Hepatocyte (in vitro differentiated cells): ENCODE measurements at regions not wholly inside any gene's neighbourhood (a gene's known extent, or its start where the extent isn't known, plus 50 kb on each side); places are given as distances from the start of the nearest gene placed in this dataset.

Experiments
- DNase-seq: peaks from one replicate; pipeline ENCODE4 v3.0.0-alpha.2; 2016; ENCODE audit warnings: low spot score
- H2AFZ ChIP-seq: fragments of 200-600 bp; sonication (generic); 2 replicates; pipeline ENCODE4 v1.6.0; 2016; ENCODE audit warnings: antibody characterized with exemption, mild to moderate bottlenecking
- H3K27ac ChIP-seq: fragments of 200-600 bp; sonication (generic); 2 replicates; pipeline ENCODE4 v1.5.1; 2016; ENCODE audit warnings: mild to moderate bottlenecking
- H3K27me3 ChIP-seq: fragments of 200-600 bp; sonication (generic); 2 replicates; pipeline ENCODE4 v1.6.1; 2016
- H3K36me3 ChIP-seq: fragments of 200-600 bp; sonication (generic); replicated peaks from 2 replicates; pipeline ENCODE4 v1.5.1; 2016; ENCODE audit warnings: low read depth; ENCODE audit not compliant: insufficient read depth
- H3K4me1 ChIP-seq: fragments of 200-600 bp; sonication (generic); 2 replicates; pipeline ENCODE4 v1.5.1; 2016; ENCODE audit warnings: mild to moderate bottlenecking, moderate library complexity; ENCODE audit not compliant: insufficient read depth
- H3K4me2 ChIP-seq: fragments of 200-600 bp; sonication (generic); 2 replicates; pipeline ENCODE4 v1.6.0; 2016
- H3K4me3 ChIP-seq: fragments of 200-600 bp; sonication (generic); 2 replicates; pipeline ENCODE4 v1.5.1; 2016; ENCODE audit warnings: mild to moderate bottlenecking
- H3K79me2 ChIP-seq: fragments of 200-600 bp; sonication (generic); 2 replicates; pipeline ENCODE4 v1.6.0; 2017; ENCODE audit warnings: mild to moderate bottlenecking
- H3K9me2 ChIP-seq: fragments of 200-600 bp; sonication (generic); replicated peaks from 2 replicates; pipeline ENCODE4 v1.6.0; 2017; ENCODE audit warnings: mild to moderate bottlenecking; ENCODE audit not compliant: insufficient read depth
- H3K9me3 ChIP-seq: fragments of 200-600 bp; sonication (generic); 2 replicates; pipeline ENCODE4 v1.5.1; 2016; ENCODE audit warnings: low read depth, mild to moderate bottlenecking
- H4K20me1 ChIP-seq: fragments of 200-600 bp; sonication (generic); 2 replicates; pipeline ENCODE4 v1.6.0; 2016; ENCODE audit warnings: mild to moderate bottlenecking; ENCODE audit not compliant: insufficient read depth, poor library complexity, severe bottlenecking
- EZH2 ChIP-seq: fragments of 200-600 bp; sonication (generic); IDR thresholded peaks from 2 replicates; pipeline ENCODE4 v1.6.1; 2016; ENCODE audit warnings: antibody characterized with exemption, mild to moderate bottlenecking, borderline replicate concordance
- EZH2phosphoT487 ChIP-seq: fragments of 200-600 bp; sonication (generic); IDR thresholded peaks from one replicate; pipeline ENCODE4 v1.6.1; 2018; ENCODE audit warnings: antibody characterized with exemption, mild to moderate bottlenecking, low read depth, moderate library complexity; ENCODE audit not compliant: unreplicated experiment, severe bottlenecking
- WGBS: methylation state at CpG from one replicate; pipeline ENCODE4 v1.1.6; 2016; ENCODE audit warnings: low lambda C conversion rate; ENCODE audit errors: missing lambda C conversion rate; 5-methylcytosine and 5-hydroxymethylcytosine counted together
- TF ChIP-seq, protein P1 (sequence below): fragments of 200-600 bp; sonication (generic); IDR thresholded peaks from 2 replicates; pipeline ENCODE4 v1.5.1; 2016; ENCODE audit warnings: antibody characterized with exemption, mild to moderate bottlenecking; ENCODE audit not compliant: poor library complexity

DNA sequence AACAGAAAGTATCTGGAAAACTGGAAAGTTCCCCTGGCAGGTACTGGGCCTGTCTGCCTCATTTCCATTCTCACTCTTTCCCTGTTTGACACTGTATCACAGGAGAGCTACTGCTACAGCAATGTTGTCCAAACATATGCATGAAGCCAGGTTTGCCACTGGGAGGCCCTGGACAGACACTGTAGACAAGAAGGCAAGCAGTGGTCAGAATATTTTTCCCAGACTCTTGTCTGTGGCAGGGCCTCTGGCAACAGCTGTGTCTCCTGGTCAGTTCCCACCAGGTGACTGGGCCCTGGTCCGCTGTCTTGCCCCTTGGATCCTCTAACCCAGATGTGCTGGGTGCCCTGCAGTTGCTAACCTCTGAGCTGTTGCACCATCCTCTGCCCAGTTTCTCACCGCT lies 178.9 kb upstream of the FANCL start:
- no peak for DNase-seq
- H3K9me2 ChIP-seq: no peaks in the 10 kb centered on the region
- WGBS: 98% methylated on average over 2 of the region's 2 CpGs
- TF ChIP-seq EZH2phosphoT487 (no peak), EZH2 (no peak)
- TF ChIP-seq, protein P1, sequence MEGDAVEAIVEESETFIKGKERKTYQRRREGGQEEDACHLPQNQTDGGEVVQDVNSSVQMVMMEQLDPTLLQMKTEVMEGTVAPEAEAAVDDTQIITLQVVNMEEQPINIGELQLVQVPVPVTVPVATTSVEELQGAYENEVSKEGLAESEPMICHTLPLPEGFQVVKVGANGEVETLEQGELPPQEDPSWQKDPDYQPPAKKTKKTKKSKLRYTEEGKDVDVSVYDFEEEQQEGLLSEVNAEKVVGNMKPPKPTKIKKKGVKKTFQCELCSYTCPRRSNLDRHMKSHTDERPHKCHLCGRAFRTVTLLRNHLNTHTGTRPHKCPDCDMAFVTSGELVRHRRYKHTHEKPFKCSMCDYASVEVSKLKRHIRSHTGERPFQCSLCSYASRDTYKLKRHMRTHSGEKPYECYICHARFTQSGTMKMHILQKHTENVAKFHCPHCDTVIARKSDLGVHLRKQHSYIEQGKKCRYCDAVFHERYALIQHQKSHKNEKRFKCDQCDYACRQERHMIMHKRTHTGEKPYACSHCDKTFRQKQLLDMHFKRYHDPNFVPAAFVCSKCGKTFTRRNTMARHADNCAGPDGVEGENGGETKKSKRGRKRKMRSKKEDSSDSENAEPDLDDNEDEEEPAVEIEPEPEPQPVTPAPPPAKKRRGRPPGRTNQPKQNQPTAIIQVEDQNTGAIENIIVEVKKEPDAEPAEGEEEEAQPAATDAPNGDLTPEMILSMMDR: no peak
- H3K4me2 ChIP-seq: no peak overlapping the region
- H3K4me3 ChIP-seq: no peak overlapping the region
- peaks cover 3% of the 10 kb centered on the region for H3K27me3 ChIP-seq
- no peaks in the 10 kb centered on the region for H3K79me2 ChIP-seq
- H4K20me1 ChIP-seq: no peaks in the 10 kb centered on the region
- no peaks in the 10 kb centered on the region for H3K36me3 ChIP-seq
- no peaks in the 10 kb centered on the region for H3K9me3 ChIP-seq
- H3K27ac ChIP-seq: no peak overlapping the region
- no peaks in the 10 kb centered on the region for H3K4me1 ChIP-seq
- H2AFZ ChIP-seq: no peak overlapping the region

DNA sequence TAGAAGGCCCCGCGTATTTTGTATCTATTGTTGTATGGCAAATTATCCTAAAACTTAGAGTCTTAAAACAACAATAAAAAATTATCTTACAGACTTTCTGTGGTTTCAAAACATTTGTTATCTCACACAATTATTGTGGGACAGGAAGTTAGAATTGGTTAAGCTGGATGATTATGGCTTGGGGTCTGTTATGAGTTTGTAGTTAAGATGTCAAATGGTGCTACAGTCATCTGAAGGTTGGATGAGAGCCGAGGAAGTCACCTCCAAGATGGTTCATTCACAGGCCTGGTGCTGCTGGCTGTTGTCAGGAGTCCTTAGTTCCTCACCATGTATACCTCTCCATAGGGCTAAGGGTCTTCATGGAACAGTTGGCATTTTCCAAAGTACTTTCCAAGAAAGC lies 175.6 kb upstream of the FANCL start:
- Histone ChIP-seq H3K27ac (no peak overlapping the region), H3K27me3 (no peaks in the 10 kb centered on the region), H3K4me2 (no peak overlapping the region), H3K9me3 (no peaks in the 10 kb centered on the region), H3K4me1 (no peaks in the 10 kb centered on the region), H3K4me3 (no peak overlapping the region), H4K20me1 (no peaks in the 10 kb centered on the region), H3K9me2 (no peaks in the 10 kb centered on the region), H2AFZ (no peak overlapping the region), H3K79me2 (no peaks in the 10 kb centered on the region), H3K36me3 (no peaks in the 10 kb centered on the region)
- TF ChIP-seq EZH2 (no peak), EZH2phosphoT487 (no peak)
- TF ChIP-seq, protein P1: no peak
- no peak for DNase-seq
- WGBS: 92% methylated on average over 3 of the region's 3 CpGs

DNA sequence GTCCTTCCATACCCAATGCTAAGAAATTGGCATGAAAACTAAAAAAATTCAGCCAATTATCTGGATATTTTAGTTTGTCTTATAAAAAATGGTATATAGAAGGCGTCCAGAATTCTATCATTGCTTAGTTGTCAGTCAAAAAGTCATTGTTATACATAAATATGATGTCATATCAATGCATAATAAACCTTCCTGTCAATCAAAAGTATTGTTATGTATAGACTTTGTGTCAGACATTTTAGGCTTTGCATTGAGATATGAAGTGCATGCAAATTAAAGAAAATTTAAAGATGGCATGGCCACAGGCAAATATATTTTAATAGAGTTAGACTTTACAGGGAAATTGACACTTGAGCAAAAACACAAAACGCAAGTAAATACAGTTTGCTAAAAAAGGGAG lies 173.4 kb upstream of the FANCL start:
- 88% methylated on average over 2 of the region's 2 CpGs for WGBS
- TF ChIP-seq, protein P1: no peak
- no peak for TF ChIP-seq EZH2
- no peak for TF ChIP-seq EZH2phosphoT487
- no peaks in the 10 kb centered on the region for H3K27me3 ChIP-seq
- no peak for DNase-seq
- no peak overlapping the region for H3K4me2 ChIP-seq
- no peaks in the 10 kb centered on the region for H3K9me3 ChIP-seq
- H4K20me1 ChIP-seq: no peaks in the 10 kb centered on the region
- H2AFZ ChIP-seq: no peak overlapping the region
- no peaks in the 10 kb centered on the region for H3K36me3 ChIP-seq
- no peak overlapping the region for H3K4me3 ChIP-seq
- no peaks in the 10 kb centered on the region for H3K79me2 ChIP-seq
- H3K27ac ChIP-seq: no peak overlapping the region
- no peaks in the 10 kb centered on the region for H3K4me1 ChIP-seq
- no peaks in the 10 kb centered on the region for H3K9me2 ChIP-seq

DNA sequence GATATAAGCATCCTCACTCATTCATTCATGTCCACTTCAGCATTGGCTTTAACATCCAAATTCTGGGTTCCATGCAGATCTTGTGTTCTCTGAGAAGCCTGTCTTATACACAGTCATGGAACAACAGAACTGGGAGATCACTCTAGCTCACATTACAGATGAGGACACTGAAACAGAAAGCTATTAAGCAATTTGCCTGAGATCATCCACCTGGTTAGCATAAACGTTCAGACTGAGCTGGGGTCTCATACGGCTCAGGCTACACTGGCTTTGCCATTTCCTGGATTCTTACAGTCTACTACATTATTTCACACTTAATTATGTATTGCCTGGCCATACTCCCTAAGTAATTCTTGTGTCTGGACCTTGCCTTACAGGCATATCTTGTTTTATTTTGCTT lies 169.4 kb upstream of the FANCL start:
- no peak for TF ChIP-seq EZH2
- TF ChIP-seq, protein P1: no peak
- no peak for TF ChIP-seq EZH2phosphoT487
- no peaks in the 10 kb centered on the region for H4K20me1 ChIP-seq
- 49% methylated on average over 2 of the region's 2 CpGs for WGBS
- no peaks in the 10 kb centered on the region for H3K27me3 ChIP-seq
- no peaks in the 10 kb centered on the region for H3K9me3 ChIP-seq
- H3K79me2 ChIP-seq: no peaks in the 10 kb centered on the region
- no peak overlapping the region for H3K4me2 ChIP-seq
- H3K4me1 ChIP-seq: no peaks in the 10 kb centered on the region
- no peak overlapping the region for H3K4me3 ChIP-seq
- H2AFZ ChIP-seq: no peak overlapping the region
- no peak overlapping the region for H3K27ac ChIP-seq
- no peaks in the 10 kb centered on the region for H3K36me3 ChIP-seq
- no peaks in the 10 kb centered on the region for H3K9me2 ChIP-seq
- DNase-seq: no peak
